Stromal cell of bone marrow (primary cell): ENCODE measurements at regions not wholly inside any gene's neighbourhood (a gene's known extent, or its start where the extent isn't known, plus 50 kb on each side); places are given as distances from the start of the nearest gene placed in this dataset.
"Not testable (repeated sequence)": the region's sequence is repeated elsewhere in the genome, so short reads cannot be mapped to it uniquely, and the experiment has no call there.

Experiments used
- DNase-seq: peaks from one replicate; pipeline ENCODE4 v3.0.0-alpha.2; 2012; ENCODE audit warnings: low read depth

GRCh38 chr2:83874712-83875430, 584.2 kb downstream of the SUCLG1 start:
- DNase-seq = no peak

- no peak for DNase-seq
Measured at GRCh38 chr2:83874066-83874465, 585.0 kb downstream of the SUCLG1 start.

GRCh38 chr2:83873110-83873509, 586.0 kb downstream of the SUCLG1 start:
- no peak for DNase-seq

- no peak for DNase-seq
Measured at GRCh38 chr2:83866211-83866610, 592.9 kb downstream of the SUCLG1 start.

GRCh38 chr2:83862600-83862999, 596.5 kb downstream of the SUCLG1 start:
- DNase-seq = no peak

GRCh38 chr2:83860320-83860719, 598.8 kb downstream of the SUCLG1 start:
- no peak for DNase-seq

GRCh38 chr2:83859553-83859952, 599.5 kb downstream of the SUCLG1 start:
- DNase-seq = no peak

- DNase-seq = no peak
Measured at GRCh38 chr2:83851066-83851465, 608.0 kb downstream of the SUCLG1 start.

- no peak for DNase-seq
Measured at GRCh38 chr2:83850071-83850725, 608.9 kb downstream of the SUCLG1 start.

- DNase-seq = no peak
Measured at GRCh38 chr2:83844490-83844889, 614.6 kb downstream of the SUCLG1 start.

- DNase-seq = no peak
Measured at GRCh38 chr2:83842421-83842820, 616.7 kb downstream of the SUCLG1 start.

- DNase-seq = no peak
Measured at GRCh38 chr2:83837823-83838222, 621.3 kb downstream of the SUCLG1 start.

- no peak for DNase-seq
Measured at GRCh38 chr2:83827618-83828017, 631.5 kb downstream of the SUCLG1 start.

GRCh38 chr2:83826577-83826976, 632.5 kb downstream of the SUCLG1 start:
- DNase-seq = no peak

GRCh38 chr2:83823229-83823628, 635.9 kb downstream of the SUCLG1 start:
- no peak for DNase-seq

GRCh38 chr2:83817511-83817910, 641.6 kb downstream of the SUCLG1 start:
- no peak for DNase-seq

- DNase-seq = no peak
Measured at GRCh38 chr2:83808878-83809277, 650.2 kb downstream of the SUCLG1 start.

GRCh38 chr2:83802604-83803003, 656.5 kb downstream of the SUCLG1 start:
- no peak for DNase-seq

GRCh38 chr2:83795777-83796176, 663.3 kb downstream of the SUCLG1 start:
- no peak for DNase-seq

GRCh38 chr2:83790467-83790866, 668.6 kb downstream of the SUCLG1 start:
- not testable (repeated sequence) for DNase-seq

- DNase-seq = not testable (repeated sequence)
Measured at GRCh38 chr2:83789674-83790073, 669.4 kb downstream of the SUCLG1 start.

GRCh38 chr2:83788938-83789566, 670.0 kb downstream of the SUCLG1 start:
- DNase-seq = not testable (repeated sequence)

- DNase-seq = no peak
Measured at GRCh38 chr2:83787189-83787588, 671.9 kb downstream of the SUCLG1 start.
